H9 (cell line): ENCODE measurements at regions not wholly inside any gene's neighbourhood (a gene's known extent, or its start where the extent isn't known, plus 50 kb on each side); places are given as distances from the start of the nearest gene placed in this dataset.

Experiments used
- DNase-seq: peaks from one replicate; pipeline ENCODE4 v3.0.0-alpha.2; 2017
- H2AFZ ChIP-seq: one replicate; pipeline ENCODE4 v1.6.1; 2013; ENCODE audit warnings: mild to moderate bottlenecking, low read length, control low read depth, moderate library complexity
- H2AK5ac ChIP-seq: 2 replicates; pipeline ENCODE4 v1.6.1; 2013; ENCODE audit warnings: low read length, control low read depth, mixed read lengths; ENCODE audit not compliant: insufficient read length
- H2BK120ac ChIP-seq: one replicate; pipeline ENCODE4 v1.6.1; 2013; ENCODE audit warnings: low read depth, mild to moderate bottlenecking, low read length, control low read depth, inconsistent platforms; ENCODE audit not compliant: poor library complexity, severe bottlenecking
- H2BK12ac ChIP-seq: 2 replicates; pipeline ENCODE4 v1.6.1; 2013; ENCODE audit warnings: low read length, control low read depth, mixed read lengths, low read depth; ENCODE audit not compliant: insufficient read length
- H2BK15ac ChIP-seq: 2 replicates; pipeline ENCODE4 v1.6.1; 2013; ENCODE audit warnings: low read depth, low read length, control low read depth
- H2BK20ac ChIP-seq: one replicate; pipeline ENCODE4 v1.6.1; 2013; ENCODE audit warnings: low read depth, mild to moderate bottlenecking, low read length, control low read depth, inconsistent platforms; ENCODE audit not compliant: poor library complexity, severe bottlenecking
- H2BK5ac ChIP-seq: 2 replicates; pipeline ENCODE4 v1.6.1; 2013; ENCODE audit warnings: low read length, control low read depth, mixed read lengths; ENCODE audit not compliant: insufficient read length
- H3K14ac ChIP-seq: 2 replicates; pipeline ENCODE4 v1.6.1; 2013; ENCODE audit warnings: low read length, control low read depth; ENCODE audit not compliant: insufficient read depth
- H3K18ac ChIP-seq: 2 replicates; pipeline ENCODE4 v1.6.1; 2013; ENCODE audit warnings: low read depth, mild to moderate bottlenecking, mixed read lengths, low read length, control low read depth; ENCODE audit not compliant: insufficient read length
- H3K23ac ChIP-seq: 2 replicates; pipeline ENCODE4 v1.6.1; 2013; ENCODE audit warnings: low read length, control low read depth, mixed read lengths, low read depth; ENCODE audit not compliant: insufficient read length
- H3K23me2 ChIP-seq: 2 replicates; pipeline ENCODE4 v1.6.1; 2013; ENCODE audit warnings: low read depth, mild to moderate bottlenecking, mixed read lengths, low read length, control low read depth; ENCODE audit not compliant: insufficient read length, poor library complexity, severe bottlenecking
- H3K27ac ChIP-seq: 2 replicates; pipeline ENCODE4 v1.5.1; 2013; ENCODE audit warnings: low read length, control low read depth, mixed read lengths, low read depth; ENCODE audit not compliant: insufficient read length
- H3K27me3 ChIP-seq: 2 replicates; pipeline ENCODE4 v1.6.1; 2013; ENCODE audit warnings: low read length, control low read depth, inconsistent platforms; ENCODE audit not compliant: insufficient read depth
- H3K4ac ChIP-seq: 2 replicates; pipeline ENCODE4 v1.6.1; 2013; ENCODE audit warnings: low read depth, mild to moderate bottlenecking, control low read depth, inconsistent platforms, low read length, moderate library complexity
- H3K4me1 ChIP-seq: 2 replicates; pipeline ENCODE4 v1.6.1; 2013; ENCODE audit warnings: low read length, control low read depth, inconsistent platforms; ENCODE audit not compliant: insufficient read depth
- H3K4me2 ChIP-seq: 2 replicates; pipeline ENCODE4 v1.6.1; 2013; ENCODE audit warnings: low read length, control low read depth, mixed read lengths; ENCODE audit not compliant: insufficient read length, insufficient read depth
- H3K56ac ChIP-seq: 2 replicates; pipeline ENCODE4 v1.6.1; 2013; ENCODE audit warnings: low read depth, mild to moderate bottlenecking, mixed read lengths, low read length, control low read depth; ENCODE audit not compliant: insufficient read length
- H3K79me1 ChIP-seq: 2 replicates; pipeline ENCODE4 v1.6.1; 2013; ENCODE audit warnings: low read depth, mild to moderate bottlenecking, moderate library complexity, low read length, control low read depth, inconsistent platforms; ENCODE audit not compliant: insufficient read depth, poor library complexity, severe bottlenecking
- H3K79me2 ChIP-seq: 2 replicates; pipeline ENCODE4 v1.6.1; 2013; ENCODE audit warnings: low read length, control low read depth, inconsistent platforms; ENCODE audit not compliant: insufficient read depth
- H3K9ac ChIP-seq: 2 replicates; pipeline ENCODE4 v1.6.1; 2013; ENCODE audit warnings: low read length, control low read depth, mixed read lengths; ENCODE audit not compliant: insufficient read length; ENCODE audit errors: extremely low read depth
- H3K9me3 ChIP-seq: one replicate; pipeline ENCODE4 v1.6.1; 2013; ENCODE audit warnings: low read depth, low read length, inconsistent platforms; ENCODE audit not compliant: control insufficient read depth
- H3T11ph ChIP-seq: one replicate; pipeline ENCODE4 v1.6.1; 2013; ENCODE audit warnings: mild to moderate bottlenecking, low read length, control low read depth, inconsistent platforms
- H4K20me1 ChIP-seq: one replicate; pipeline ENCODE4 v1.6.1; 2013; ENCODE audit not compliant: control insufficient read depth, insufficient read length, insufficient read depth
- H4K5ac ChIP-seq: 2 replicates; pipeline ENCODE4 v1.6.1; 2013; ENCODE audit warnings: low read depth, mild to moderate bottlenecking, mixed read lengths, low read length, control low read depth; ENCODE audit not compliant: insufficient read length
- H4K8ac ChIP-seq: replicated peaks from 2 replicates; pipeline ENCODE4 v1.6.1; 2013; ENCODE audit warnings: low read length, control low read depth, mixed read lengths, low read depth; ENCODE audit not compliant: insufficient read length
- H4K91ac ChIP-seq: 2 replicates; pipeline ENCODE4 v1.6.1; 2013; ENCODE audit warnings: low read depth, mild to moderate bottlenecking, moderate library complexity, mixed read lengths, low read length, control low read depth; ENCODE audit not compliant: insufficient read length
- H3K27ac Mint-ChIP-seq, 3 experiments: 2 replicates in 2 of 3; 3 replicates in 1 of 3; pipeline ENCODE4 v1.8.0; 2020 to 2021; ENCODE audit warnings: mixed read lengths in 3 of 3, mild to moderate bottlenecking in 1 of 3, moderate library complexity in 1 of 3
- H3K27me3 Mint-ChIP-seq: 2 replicates; pipeline ENCODE4 v1.8.0; 2021; ENCODE audit warnings: low read depth, mild to moderate bottlenecking, moderate library complexity, mixed read lengths
- H3K36me3 Mint-ChIP-seq, 3 experiments: 2 replicates in 2 of 3; 3 replicates in 1 of 3; pipeline ENCODE4 v1.8.0; 2020 to 2021; ENCODE audit warnings: low read depth in 3 of 3, mixed read lengths in 3 of 3; ENCODE audit not compliant: insufficient read depth in 1 of 3
- H3K4me1 Mint-ChIP-seq, 2 experiments: 2 replicates each; pipeline ENCODE4 v1.8.0; 2020; ENCODE audit warnings: mixed read lengths in 2 of 2
- H3K4me3 Mint-ChIP-seq, 2 experiments: 2 replicates in 1 of 2; 3 replicates in 1 of 2; pipeline ENCODE4 v1.8.0; 2020 to 2021; ENCODE audit warnings: mild to moderate bottlenecking in 2 of 2, mixed read lengths in 2 of 2, moderate library complexity in 1 of 2
- H3K9me3 Mint-ChIP-seq, 2 experiments: 2 replicates in 1 of 2; 3 replicates in 1 of 2; pipeline ENCODE4 v1.8.0; 2020; ENCODE audit warnings: mild to moderate bottlenecking in 2 of 2, mixed read lengths in 2 of 2, moderate library complexity in 1 of 2
- WGBS: extraction: QIAGEN DNeasy Blood & Tissue Kit; methylation state at CpG from one replicate; pipeline ENCODE4 v1.1.7; 2013; ENCODE audit warnings: missing lambda C conversion rate, low lambda C conversion rate, mixed read lengths; ENCODE audit not compliant: insufficient read length; ENCODE audit errors: extremely low coverage; 5-methylcytosine and 5-hydroxymethylcytosine counted together
- TF ChIP-seq, protein P1 (sequence below): fragments of 200-600 bp; sonication (generic); conservative IDR thresholded peaks from 3 replicates; pipeline ENCODE4 v1.8.0; 2021; ENCODE audit warnings: antibody characterized with exemption, mild to moderate bottlenecking

GRCh38 chr18:5061785-5062184 lies 135.3 kb downstream of the AKAIN1 start:
- Histone ChIP-seq H2AK5ac (no peak overlapping the region), H4K91ac (no peak overlapping the region), H4K8ac (no peak overlapping the region), H3K27me3 (no peaks in the 10 kb centered on the region), H3K9ac (no peak overlapping the region), H3K23ac (no peak overlapping the region), H3K4ac (no peak overlapping the region), H3T11ph (no peak overlapping the region), H3K14ac (no peak overlapping the region), H3K27ac (no peak overlapping the region), H3K9me3 (no peaks in the 10 kb centered on the region), H3K4me2 (no peak overlapping the region), H2BK12ac (no peak overlapping the region), H4K5ac (no peak overlapping the region), H2BK15ac (no peak overlapping the region), H4K20me1 (no peaks in the 10 kb centered on the region), H2AFZ (no peak overlapping the region), H3K18ac (no peak overlapping the region), H3K79me1 (no peaks in the 10 kb centered on the region), H2BK120ac (no peak overlapping the region), H2BK5ac (no peak overlapping the region), H3K79me2 (no peaks in the 10 kb centered on the region), H2BK20ac (no peak overlapping the region), H3K56ac (no peak overlapping the region), H3K23me2 (no peaks in the 10 kb centered on the region), H3K4me1 (no peaks in the 10 kb centered on the region)
- Mint-ChIP-seq H3K4me3 (no peak overlapping the region), H3K27me3 (no peaks in the 10 kb centered on the region), H3K4me1 (peaks cover 4 to 9% of the 10 kb centered on the region in 2 experiments), H3K9me3 (no peaks in the 10 kb centered on the region; a peak in 1 of 5 replicates), H3K27ac (no peak overlapping the region), H3K36me3 (no peaks in the 10 kb centered on the region)
- no CpG with 5 or more reads among the region's 2 CpGs for WGBS
- TF ChIP-seq, protein P1, sequence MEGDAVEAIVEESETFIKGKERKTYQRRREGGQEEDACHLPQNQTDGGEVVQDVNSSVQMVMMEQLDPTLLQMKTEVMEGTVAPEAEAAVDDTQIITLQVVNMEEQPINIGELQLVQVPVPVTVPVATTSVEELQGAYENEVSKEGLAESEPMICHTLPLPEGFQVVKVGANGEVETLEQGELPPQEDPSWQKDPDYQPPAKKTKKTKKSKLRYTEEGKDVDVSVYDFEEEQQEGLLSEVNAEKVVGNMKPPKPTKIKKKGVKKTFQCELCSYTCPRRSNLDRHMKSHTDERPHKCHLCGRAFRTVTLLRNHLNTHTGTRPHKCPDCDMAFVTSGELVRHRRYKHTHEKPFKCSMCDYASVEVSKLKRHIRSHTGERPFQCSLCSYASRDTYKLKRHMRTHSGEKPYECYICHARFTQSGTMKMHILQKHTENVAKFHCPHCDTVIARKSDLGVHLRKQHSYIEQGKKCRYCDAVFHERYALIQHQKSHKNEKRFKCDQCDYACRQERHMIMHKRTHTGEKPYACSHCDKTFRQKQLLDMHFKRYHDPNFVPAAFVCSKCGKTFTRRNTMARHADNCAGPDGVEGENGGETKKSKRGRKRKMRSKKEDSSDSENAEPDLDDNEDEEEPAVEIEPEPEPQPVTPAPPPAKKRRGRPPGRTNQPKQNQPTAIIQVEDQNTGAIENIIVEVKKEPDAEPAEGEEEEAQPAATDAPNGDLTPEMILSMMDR, result no peak
- no peak for DNase-seq
